Activated CD8-positive, alpha-beta memory T cell treated with anti-CD3 and anti-CD28 coated beads for 24 hours (primary cell): ENCODE measurements at regions not wholly inside any gene's neighbourhood (a gene's known extent, or its start where the extent isn't known, plus 50 kb on each side); places are given as distances from the start of the nearest gene placed in this dataset.

Experiments used
- DNase-seq: peaks from one replicate; pipeline ENCODE4 v3.0.0-alpha.2; 2020

DNA sequence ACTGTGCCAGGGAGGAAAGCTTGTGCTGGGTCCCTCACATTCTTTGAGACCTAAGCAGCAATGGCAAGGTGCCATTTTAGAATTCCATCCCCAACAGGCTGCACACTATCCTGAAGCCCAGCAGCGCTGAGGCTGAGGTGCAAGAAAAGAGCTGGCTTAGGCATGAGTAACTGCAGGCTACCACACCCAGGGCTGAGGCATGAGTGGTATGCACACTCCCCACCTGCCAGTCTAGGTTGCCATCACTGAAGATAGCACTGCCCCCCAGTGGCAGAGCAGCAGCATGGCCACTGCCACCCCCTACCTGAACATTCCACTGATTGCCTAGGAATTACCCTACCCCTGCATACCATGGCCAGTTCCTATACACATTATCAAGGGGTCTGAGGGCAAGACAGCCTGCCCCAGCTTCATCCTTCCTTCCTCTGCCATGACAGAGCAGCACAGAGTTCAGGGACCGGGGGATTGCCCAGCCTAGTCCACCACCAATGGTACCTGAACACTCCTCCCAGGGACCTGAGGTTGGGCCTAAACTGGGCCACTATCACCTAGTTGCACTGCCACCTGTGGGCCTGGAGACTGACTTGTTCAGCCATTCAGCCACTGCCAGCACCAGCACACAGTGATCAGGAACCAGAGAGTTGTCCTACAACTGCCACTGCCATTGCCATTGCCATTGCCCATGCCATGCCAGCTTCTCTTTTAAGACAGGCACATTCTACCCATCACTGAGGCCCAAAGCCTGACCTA, 129.8 kb downstream of the SATB1 start:
- no peak for DNase-seq

DNA sequence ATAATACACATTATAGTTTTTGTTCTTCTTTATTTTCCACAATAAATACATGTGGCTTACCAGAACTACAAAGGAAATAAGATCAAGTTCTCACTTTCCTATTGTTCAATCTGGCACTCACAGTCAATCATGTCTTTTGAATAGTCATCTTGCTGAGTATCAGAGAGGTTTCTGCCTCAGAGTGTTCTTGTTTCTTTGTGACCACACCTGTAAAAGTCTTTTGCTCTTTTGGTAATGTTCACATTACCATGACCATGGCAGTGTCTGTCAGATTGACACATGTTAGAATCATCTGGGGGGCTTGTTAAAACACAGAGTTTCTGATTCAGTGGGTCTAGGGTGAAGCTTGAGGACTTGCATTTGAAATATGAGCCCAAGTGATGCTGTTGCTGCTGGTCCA, 135.0 kb downstream of the SATB1 start:
- no peak for DNase-seq

DNA sequence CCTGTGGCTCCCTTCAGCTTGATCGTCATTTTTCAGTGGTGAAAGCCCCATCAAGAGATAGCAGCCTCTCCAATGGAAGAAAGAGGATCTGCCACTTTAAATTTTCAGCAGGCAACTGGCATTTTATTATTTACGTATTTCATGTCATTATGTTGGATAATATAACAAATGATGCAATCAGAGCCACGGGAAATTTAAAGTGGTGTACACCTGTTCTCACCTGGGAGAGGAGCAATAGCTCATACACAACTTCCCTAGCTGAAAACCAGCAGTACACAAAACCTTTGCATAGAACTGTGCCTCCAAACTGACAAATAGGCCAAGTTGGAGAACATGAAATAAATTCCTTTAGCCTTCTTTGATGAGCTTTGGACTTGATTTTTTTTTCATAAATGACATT, 136.9 kb downstream of the SATB1 start:
- no peak for DNase-seq

DNA sequence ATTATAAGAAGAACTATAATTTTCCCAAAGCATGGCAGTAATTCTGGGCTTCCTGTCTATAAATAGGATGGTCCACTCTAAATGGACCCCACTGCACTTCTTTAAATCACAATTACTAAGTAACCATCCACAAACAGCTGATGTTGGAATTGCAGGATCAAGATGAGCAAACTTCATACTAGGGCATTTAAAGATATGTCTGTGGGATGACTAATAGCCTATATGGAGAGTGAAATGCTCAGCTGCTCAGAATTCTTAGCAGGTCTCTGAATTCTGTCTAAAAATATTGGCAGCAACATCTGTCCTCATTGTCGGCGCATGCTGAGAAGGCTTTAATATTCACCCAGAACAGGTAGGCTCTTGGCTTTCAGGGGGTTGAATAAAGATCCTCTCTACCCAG, 140.4 kb downstream of the SATB1 start:
- DNase-seq = no peak

DNA sequence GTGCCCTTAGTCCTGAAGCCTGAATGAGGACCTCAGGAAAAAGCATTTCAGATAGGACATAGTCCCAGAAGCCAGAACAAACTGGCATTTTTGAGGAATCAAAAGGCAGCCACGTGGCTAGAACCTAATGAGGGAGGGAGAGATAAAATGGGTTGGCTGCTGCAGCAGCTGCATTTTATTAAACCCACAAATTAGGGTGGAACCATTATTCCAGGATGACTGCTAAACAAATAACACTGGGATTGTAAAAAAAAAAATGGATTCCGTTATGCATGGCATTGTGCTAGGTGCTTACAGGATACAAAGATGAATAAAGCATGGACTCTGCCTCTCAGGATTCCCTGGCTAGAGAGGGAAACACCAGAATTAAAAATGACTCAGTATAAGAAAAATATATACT, 141.5 kb downstream of the SATB1 start:
- DNase-seq = no peak

DNA sequence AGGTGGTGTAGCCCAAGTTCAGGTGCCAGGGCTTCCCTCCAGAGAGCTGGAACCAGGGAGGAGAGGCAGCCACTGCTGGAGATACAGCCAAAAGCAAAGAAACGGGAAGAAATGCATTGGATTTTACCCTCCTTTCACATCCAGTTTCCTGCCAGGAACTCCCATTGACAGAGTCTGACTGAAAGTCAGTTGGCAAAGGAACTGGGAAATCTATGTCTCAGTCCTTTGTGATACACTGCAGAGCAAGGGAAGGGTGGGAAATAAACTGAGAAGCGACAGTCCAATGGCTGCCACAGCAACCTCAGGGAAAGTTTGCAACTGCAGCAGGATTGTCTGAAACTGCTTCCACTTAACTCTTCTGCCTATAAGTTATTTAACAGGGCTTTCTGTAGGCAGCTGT, 142.6 kb downstream of the SATB1 start:
- DNase-seq = no peak

DNA sequence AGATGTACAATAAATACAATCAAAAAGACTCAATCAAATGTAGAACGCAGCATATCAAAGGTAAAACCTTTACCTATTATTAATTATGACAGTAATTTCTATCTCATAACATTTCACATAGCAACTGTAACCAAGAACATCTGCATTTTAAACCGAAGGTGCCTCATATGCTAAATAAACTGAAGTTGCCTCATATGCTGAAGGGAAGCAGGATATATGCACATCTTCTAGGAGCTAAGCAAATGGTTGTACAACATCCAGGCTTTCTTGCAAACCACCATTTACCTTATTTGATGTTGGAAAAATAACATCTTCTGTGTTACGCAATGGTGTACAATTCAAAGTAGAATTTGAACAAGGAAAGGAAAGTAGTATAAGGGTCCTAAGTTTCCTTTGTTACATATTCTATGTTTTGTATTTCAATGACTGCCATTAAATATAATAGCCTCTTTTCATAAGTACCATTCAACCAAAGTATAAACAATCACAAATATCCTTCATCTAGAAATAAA, 145.9 kb downstream of the SATB1 start:
- no peak for DNase-seq

DNA sequence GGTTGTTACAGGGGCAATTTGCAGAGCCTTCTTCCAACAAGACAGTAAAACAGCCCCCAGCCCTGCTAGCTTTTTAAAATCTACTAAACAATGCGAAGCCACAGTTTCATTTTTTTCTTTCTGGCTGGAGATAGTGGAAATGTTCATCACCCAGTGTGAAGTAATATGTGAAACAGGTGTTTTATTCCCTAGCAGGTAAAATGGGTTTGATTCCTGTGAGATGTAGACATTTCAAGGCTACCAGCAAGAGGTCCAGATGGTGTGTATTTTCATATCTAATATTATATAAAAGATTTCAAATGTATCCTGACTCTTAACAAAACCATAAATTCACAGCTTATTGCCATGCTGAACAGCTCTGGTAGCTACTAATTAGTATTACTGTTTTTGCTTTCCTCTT, 160.3 kb downstream of the SATB1 start:
- DNase-seq = no peak

DNA sequence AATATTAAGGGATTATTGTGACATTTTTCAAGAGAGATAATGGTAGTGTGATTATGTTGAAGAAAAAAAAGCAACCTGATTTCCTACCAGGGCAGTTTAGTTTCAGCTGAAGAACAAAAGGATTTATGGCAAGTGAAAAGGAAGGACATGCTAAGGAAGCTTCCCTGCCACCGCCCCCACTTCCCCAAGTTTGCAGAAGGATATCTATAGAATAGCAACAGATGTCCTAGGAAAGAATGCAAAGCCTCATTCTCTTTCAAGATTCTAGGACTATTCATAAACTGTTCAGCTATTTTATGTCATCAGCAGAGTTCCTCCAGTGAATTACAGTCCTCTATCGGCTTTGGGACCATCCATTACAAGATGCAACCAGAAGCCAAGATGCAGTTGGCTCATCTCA, 160.8 kb downstream of the SATB1 start:
- no peak for DNase-seq

DNA sequence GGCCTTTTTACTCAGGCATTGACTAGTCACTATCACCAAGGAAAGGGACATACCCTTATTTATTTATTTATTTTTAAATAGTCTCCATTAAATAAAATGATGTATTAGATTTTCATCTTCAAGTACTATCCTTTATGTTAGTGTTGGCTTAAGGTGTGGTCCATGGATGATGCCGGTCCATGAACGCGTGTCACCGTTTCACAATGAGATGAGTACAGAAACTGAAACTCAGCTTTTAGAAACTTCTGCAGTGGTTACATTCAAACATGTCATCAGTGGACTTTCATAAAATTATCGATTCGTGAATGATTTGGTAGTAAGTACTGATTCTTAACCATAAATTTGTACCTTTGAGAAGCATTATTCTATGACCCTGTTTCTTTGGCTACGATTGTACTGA, 166.6 kb downstream of the SATB1 start:
- no peak for DNase-seq

DNA sequence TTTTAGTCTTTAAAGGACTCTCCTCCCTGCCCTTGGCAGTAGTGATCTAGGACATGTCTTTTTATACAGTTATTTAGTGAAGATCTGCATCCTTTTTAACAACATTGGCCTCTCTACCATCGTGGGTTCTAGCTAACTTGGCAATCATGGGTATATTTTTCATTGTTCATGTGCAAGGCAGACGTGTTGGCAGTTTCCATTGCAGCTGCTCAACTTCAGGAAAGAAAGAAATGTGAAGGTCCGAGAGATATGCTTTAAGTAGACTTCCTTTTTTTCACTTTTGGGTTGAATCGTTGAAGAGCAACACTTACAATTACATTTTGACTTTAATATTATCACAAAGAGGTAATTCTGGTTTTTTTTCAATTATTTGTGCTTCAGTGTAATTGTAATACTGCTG, 172.6 kb downstream of the SATB1 start:
- no peak for DNase-seq

DNA sequence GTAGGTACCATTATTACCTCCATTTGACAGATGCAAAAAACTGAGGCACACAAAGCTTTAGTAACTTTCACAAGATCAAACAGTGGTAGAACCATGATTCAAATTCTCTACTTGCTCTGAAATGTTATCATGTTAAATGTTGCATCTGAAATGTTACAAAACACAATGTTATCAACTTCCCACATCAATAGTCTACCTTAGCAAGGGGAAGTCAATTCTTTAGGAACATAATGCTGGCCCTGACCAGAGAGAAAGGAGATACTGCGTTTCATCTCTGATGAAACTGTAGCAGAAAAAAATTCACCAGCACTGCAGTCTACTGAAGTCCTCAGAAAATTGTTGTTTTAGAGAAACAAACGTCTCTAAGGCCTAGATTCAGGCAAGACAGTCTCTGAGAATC, 174.1 kb downstream of the SATB1 start:
- no peak for DNase-seq

DNA sequence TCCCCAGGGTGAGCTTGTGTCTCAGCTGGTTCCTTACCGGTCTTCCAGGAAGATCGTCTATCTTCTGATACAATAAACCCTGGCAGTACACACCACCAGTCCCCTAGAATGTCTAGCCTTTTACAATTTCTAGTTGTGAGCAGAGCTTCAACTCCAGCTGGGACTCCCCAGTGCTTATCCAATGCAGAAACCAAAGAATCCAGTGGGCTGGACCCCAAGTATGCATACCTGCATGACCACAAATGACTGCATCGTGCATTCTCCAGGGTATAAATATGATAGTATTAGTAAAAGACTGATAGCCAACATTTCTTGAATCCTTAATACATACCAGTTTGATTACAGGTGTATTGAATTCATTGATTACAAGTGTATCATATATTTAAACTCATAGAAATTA, 176.0 kb downstream of the SATB1 start:
- DNase-seq = no peak

DNA sequence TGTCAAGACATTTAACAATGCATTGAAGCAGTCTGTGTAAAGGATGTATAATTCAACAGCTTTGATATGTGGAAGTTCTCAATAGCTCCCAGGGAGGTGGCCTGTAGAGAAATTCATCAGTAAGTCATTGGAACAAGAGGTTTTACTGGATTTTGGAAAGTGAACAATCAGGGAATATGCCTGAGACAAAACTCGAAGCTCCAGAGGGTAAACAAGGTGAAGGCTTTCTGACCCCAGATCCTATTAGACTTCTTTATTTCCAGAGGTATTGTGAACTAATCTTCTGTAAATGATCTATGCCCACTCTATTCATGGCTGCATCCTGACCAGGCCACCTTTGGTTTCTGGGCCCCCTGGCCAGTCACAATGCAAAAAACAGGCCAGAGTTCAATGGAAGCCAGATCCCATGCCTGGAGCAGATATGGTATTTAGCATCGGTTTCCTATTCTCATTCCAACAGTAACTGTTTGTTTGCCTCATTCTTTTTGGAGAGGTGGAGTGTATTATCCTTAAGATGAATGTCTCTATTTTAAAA, 177.3 kb downstream of the SATB1 start:
- no peak for DNase-seq

DNA sequence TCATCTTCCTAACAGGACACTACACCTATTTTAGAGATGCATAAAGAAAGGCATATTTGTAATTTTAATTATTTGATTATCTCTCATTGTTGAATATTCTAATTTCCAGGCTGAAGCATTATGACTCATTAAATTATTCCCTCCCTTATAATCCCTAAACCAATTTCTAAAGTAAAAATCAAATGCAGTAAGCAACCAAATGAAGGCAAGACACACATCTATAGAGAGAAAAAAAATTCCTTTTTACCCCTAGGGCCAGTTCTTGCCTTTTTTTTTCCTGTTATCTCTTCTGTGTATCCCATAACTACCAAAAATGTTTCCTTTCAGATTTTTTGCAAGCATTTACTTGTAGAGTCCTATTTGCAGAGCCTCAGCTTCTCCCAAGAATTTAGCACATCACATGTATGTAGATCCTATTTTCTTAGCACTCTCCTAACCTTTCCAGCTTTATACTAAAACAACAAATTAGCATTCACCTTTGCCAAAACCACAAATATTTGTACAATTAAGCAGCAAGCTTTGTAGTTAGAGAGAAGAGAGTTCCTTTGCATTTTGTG, 177.9 kb downstream of the SATB1 start:
- no peak for DNase-seq

DNA sequence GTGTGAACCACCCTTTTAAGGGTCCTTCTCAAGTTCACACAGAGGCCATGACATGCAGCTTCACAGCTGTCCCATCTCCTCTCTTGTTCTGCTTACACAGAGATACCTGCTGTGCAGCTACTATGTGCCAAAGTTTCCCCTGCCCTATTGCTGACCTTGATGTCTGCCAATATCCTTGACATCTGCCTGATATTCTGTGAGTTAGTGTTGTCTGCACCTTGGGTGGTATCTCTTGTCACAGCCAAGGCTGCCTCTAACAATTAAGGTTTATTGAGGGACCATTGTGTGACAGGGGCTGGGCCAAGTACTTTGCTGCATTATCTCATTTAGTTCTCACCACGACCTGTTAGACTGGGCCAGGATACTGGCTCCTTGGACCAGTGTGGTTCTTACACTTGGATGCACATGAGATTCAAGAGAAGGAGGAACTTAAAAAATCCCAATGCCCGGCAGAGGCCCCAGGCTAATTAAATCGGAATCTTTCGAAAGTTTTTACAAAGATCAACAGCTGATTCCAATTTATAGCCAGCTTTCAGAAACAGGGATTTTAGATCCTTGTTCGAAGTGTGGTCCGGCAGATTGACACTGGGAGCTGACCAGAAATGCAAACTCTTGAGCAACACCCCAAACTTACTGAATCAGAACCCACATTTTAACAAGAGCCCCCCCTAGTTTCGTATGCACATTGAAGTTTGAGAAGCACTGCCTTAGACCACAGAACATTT, 178.6 kb downstream of the SATB1 start:
- DNase-seq = no peak

DNA sequence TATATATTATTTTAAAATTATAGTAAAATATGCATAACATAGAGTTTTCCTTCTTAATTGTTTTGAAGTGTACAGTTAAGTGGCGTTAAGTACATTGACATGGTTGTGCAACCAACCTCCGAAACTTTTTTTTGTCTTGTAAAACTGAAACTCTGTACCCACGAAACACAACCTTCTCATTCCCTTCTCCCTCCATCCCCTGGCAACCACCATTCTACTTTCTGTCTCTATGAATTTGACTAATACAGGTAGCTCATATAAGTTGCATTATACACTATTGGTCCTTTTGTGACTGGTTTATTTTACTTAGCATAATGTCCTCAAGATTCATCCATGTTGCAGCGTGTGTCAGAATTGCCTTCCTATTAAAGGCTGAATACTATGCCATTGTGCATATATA, 179.4 kb downstream of the SATB1 start:
- no peak for DNase-seq

DNA sequence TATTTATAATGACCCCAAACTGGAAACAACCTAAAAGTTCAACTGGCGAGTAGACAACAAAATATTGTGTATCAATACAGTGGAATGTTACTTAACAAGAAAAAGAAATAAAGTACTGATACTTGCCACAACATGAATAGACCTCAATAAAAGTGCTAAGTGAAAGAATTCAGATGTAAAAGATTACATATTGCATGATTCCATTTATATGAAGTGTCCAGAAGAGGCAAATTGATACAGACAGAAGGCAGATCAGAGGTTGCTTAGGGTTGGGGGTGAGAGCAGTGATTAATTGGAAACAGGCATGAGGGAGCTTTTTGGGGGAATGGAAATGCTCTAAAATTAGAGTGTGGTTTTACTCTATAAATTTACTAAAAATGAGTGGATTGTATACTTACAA, 183.3 kb downstream of the SATB1 start:
- no peak for DNase-seq

DNA sequence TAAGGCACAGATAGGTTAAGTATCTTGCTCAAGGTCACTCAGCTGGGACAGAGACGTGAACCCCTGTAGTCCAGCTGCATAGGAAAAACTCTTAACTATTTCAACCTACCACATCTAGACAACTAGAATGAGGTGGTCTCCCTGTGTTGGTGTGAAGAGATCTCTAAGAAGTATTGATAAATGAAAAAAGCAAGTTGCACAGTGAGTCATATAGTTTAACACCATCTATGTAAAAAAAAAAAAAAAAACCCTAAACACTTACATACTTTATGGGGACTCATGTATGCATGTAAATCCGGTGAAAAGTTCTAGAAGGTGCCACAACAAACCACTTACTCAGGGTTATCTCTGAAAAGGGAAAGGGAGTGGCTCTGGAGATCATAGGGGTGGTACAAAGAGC, 185.5 kb downstream of the SATB1 start:
- no peak for DNase-seq

DNA sequence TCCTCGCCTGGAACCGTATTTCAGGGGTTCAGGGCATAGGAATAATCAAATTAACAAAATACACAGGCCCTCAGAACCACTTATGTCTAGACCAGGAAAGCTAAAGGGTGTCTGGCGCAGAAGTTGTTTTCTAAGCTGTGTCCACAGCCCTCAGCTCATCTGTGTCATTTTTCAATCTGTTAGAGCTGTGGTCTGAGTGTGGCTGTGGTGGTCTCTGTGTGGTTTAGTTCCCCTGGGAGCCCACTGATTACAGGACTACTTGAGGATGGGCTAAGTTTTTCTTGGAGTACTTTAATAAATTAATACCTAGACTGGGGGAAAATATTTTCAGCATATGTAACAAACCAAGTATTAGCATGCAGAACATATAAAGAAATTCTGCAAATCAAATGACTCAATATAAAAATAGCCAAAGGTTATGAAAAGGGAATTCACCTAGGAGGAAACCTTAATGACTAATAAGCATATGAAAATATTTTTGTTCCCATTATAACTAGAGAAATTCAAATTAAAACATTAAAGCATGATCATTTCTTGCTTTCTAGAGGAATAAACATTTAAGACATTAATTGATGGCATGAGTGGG, 186.3 kb downstream of the SATB1 start:
- no peak for DNase-seq

DNA sequence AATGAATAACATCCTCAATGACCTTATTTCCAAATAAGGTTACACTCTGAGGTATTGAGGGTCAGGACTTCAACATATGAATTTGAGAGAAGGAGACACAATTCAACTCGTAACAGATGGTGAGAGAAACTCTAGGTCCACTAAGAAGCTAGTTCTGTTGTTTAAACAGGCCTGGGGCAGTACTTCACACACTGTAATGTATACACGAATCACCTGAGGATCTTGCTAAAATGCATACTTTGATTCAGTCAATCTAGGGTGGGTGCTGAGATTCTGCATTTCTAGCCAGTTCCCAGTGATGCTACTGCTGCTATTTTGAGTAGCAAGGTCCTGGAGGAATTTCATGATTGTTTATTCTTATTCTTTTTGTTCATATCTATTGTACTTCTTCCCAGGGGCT, 186.8 kb downstream of the SATB1 start:
- no peak for DNase-seq

DNA sequence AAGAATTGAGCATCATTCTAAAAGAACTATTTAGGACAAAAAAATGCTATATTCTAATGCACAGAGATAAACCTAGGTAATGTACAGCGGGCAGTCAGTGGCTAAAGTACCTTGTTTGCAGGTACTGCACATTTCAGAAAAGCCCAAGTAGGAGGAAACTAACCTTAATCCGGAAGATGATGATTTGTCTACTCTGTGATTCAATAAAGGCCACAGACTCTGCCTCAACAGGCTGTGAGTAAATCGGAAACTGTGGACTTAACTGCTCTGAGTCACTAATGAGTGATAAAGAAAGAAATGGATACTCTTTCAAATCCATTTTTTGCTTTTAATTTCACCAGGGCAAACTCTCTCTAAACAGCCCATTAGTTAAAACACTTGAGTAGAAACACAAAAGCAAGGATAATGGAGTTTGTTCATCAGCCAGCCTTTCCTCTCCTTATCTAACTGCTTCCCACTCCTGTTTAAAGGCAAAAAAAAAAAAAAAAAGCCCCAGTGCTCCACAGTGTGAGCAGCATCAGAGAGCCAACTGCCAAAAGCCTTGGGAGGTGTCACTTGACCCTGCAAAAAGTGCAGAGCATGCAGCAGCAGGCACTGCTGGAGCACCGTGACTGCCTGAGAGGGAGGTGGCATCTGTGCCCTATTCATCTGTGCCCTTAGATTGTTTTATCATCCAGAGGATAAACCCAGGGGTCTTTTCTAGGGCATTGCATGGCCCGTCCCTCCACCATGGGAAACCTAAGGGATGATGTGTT, 187.7 kb downstream of the SATB1 start:
- DNase-seq = no peak

DNA sequence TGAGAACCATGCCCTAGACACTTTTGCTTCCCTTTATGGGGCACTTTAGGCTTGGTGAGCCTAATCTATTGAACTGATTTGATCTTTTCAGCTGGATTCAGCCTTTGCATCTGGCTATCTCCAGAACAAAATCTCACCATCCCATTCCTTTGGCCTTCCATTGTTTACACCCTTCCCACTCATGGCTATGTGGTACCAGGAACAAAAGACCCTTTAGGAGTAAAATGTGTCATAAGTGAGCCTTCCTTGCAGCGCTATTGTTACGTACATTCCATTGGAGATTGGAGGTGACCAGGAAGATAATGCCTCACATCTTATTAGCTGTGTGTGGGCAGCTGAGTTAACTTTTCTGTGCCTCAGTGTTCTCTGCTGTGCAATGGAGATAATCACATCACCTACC, 188.4 kb downstream of the SATB1 start:
- DNase-seq = no peak
